Ramos (cell line): ENCODE measurements at regions not wholly inside any gene's neighbourhood (a gene's known extent, or its start where the extent isn't known, plus 50 kb on each side); places are given as distances from the start of the nearest gene placed in this dataset.

Experiments used
- in situ Hi-C: fragments of 300-500 bp; cut with MboI; formaldehyde crosslinking; loops from one replicate; pipeline ENCODE4 v1.14.3; 2022; ENCODE audit warnings: low sequenced_read_pairs; ENCODE audit not compliant: unreplicated experiment

- in situ Hi-C loops: no loop called here
Observed at GRCh38 chr13:61989978-61990377, 574.3 kb upstream of the PCDH20 start.

GRCh38 chr13:61988810-61989209 lies 573.2 kb upstream of the PCDH20 start:
- in situ Hi-C loops: no loop called here

GRCh38 chr13:61975001-61975400 lies 559.4 kb upstream of the PCDH20 start:
- in situ Hi-C loops: no loop called here

- in situ Hi-C loops: no loop called here
Observed at GRCh38 chr13:61965756-61966155, 550.1 kb upstream of the PCDH20 start.

GRCh38 chr13:61960981-61961380 lies 545.3 kb upstream of the PCDH20 start:
- in situ Hi-C loops: no loop called here

- in situ Hi-C loops: no loop called here
Observed at GRCh38 chr13:61954092-61954491, 538.4 kb upstream of the PCDH20 start.

- in situ Hi-C loops: no loop called here
Observed at GRCh38 chr13:61950828-61951227, 535.2 kb upstream of the PCDH20 start.

GRCh38 chr13:61944329-61944929 lies 528.8 kb upstream of the PCDH20 start:
- in situ Hi-C loops: no loop called here

GRCh38 chr13:61935710-61936109 lies 520.1 kb upstream of the PCDH20 start:
- in situ Hi-C loops: no loop called here

GRCh38 chr13:61927648-61928047 lies 512.0 kb upstream of the PCDH20 start:
- in situ Hi-C loops: no loop called here

GRCh38 chr13:61918841-61919240 lies 503.2 kb upstream of the PCDH20 start:
- in situ Hi-C loops: no loop called here

GRCh38 chr13:61916483-61916882 lies 500.8 kb upstream of the PCDH20 start:
- in situ Hi-C loops: no loop called here

GRCh38 chr13:61913183-61913582 lies 497.5 kb upstream of the PCDH20 start:
- in situ Hi-C loops: no loop called here

GRCh38 chr13:61908906-61909615 lies 493.4 kb upstream of the PCDH20 start:
- in situ Hi-C loops: no loop called here

GRCh38 chr13:61905054-61905453 lies 489.4 kb upstream of the PCDH20 start:
- in situ Hi-C loops: no loop called here

GRCh38 chr13:61901946-61902541 lies 486.4 kb upstream of the PCDH20 start:
- in situ Hi-C loops: no loop called here

- in situ Hi-C loops: no loop called here
Observed at GRCh38 chr13:61900033-61900432, 484.4 kb upstream of the PCDH20 start.

- in situ Hi-C loops: no loop called here
Observed at GRCh38 chr13:61898207-61898606, 482.6 kb upstream of the PCDH20 start.

GRCh38 chr13:61891401-61891800 lies 475.8 kb upstream of the PCDH20 start:
- in situ Hi-C loops: no loop called here

- in situ Hi-C loops: no loop called here
Observed at GRCh38 chr13:61884830-61885229, 469.2 kb upstream of the PCDH20 start.

- in situ Hi-C loops: no loop called here
Observed at GRCh38 chr13:61880578-61881283, 465.1 kb upstream of the PCDH20 start.
